SK-N-SH treated with all-trans-retinoic acid at 6 μM for 48 hours (cell line): ENCODE measurements at regions not wholly inside any gene's neighbourhood (a gene's known extent, or its start where the extent isn't known, plus 50 kb on each side); places are given as distances from the start of the nearest gene placed in this dataset.

Source experiments
- ATAC-seq: fragments of 200-7000 bp; cut with Tn5 transposase; 3 replicates; pipeline ENCODE4 v1.9.1; 2020; ENCODE audit warnings: mild to moderate bottlenecking, moderate library complexity
- ARNTL ChIP-seq: fragments of 450-650 bp; formaldehyde crosslinking; IDR thresholded peaks from 2 replicates; pipeline ENCODE4 v1.5.0; 2020; ENCODE audit warnings: low read depth, mild to moderate bottlenecking, moderate library complexity, borderline replicate concordance
- BACH2 ChIP-seq: fragments of 250-450 bp; sonication (Bioruptor Pico); IDR thresholded peaks from 2 replicates; pipeline ENCODE4 v1.9.0; 2021; ENCODE audit warnings: mild to moderate bottlenecking, borderline replicate concordance
- CREB5 ChIP-seq: fragments of 250-450 bp; sonication (Bioruptor Pico); IDR thresholded peaks from 2 replicates; pipeline ENCODE4 v1.5.1; 2020; ENCODE audit warnings: low read depth, mild to moderate bottlenecking, moderate library complexity
- CSDC2 ChIP-seq: fragments of 250-450 bp; sonication (Bioruptor Pico); IDR thresholded peaks from 2 replicates; pipeline ENCODE4 v1.5.0; 2020; ENCODE audit warnings: mild to moderate bottlenecking, moderate library complexity
- CSRNP3 ChIP-seq: fragments of 250-450 bp; sonication (Bioruptor Pico); IDR thresholded peaks from 2 replicates; pipeline ENCODE4 v1.5.1; 2021; ENCODE audit warnings: mild to moderate bottlenecking, moderate library complexity
- ESRRG ChIP-seq: fragments of 250-450 bp; sonication (Bioruptor Pico); IDR thresholded peaks from 2 replicates; pipeline ENCODE4 v1.6.1; 2021; ENCODE audit warnings: mild to moderate bottlenecking
- GLIS3 ChIP-seq: fragments of 250-450 bp; sonication (Bioruptor Pico); IDR thresholded peaks from 2 replicates; pipeline ENCODE4 v1.5.0; 2020; ENCODE audit warnings: mild to moderate bottlenecking, moderate library complexity
- ISL1 ChIP-seq: fragments of 250-450 bp; sonication (Bioruptor Pico); IDR thresholded peaks from 2 replicates; pipeline ENCODE4 v2.1.2; 2022; ENCODE audit warnings: mild to moderate bottlenecking, moderate library complexity
- OSR1 ChIP-seq: fragments of 250-450 bp; sonication (Bioruptor Pico); IDR thresholded peaks from 2 replicates; pipeline ENCODE4 v1.8.0; 2022; ENCODE audit warnings: moderate library complexity, mild to moderate bottlenecking, inconsistent platforms
- POU6F1 ChIP-seq: fragments of 250-450 bp; sonication (Bioruptor Pico); IDR thresholded peaks from 2 replicates; pipeline ENCODE4 v1.8.0; 2021; ENCODE audit warnings: low read depth, mild to moderate bottlenecking, moderate library complexity, borderline replicate concordance
- PPARA ChIP-seq: fragments of 250-450 bp; sonication (Bioruptor Pico); IDR thresholded peaks from 2 replicates; pipeline ENCODE4 v1.5.0; 2020; ENCODE audit warnings: mild to moderate bottlenecking, borderline replicate concordance
- RARB ChIP-seq: fragments of 250-450 bp; sonication (Bioruptor Pico); IDR thresholded peaks from 2 replicates; pipeline ENCODE4 v1.8.0; 2021; ENCODE audit warnings: mild to moderate bottlenecking, moderate library complexity
- SNAI2 ChIP-seq: fragments of 250-450 bp; sonication (Bioruptor Pico); IDR thresholded peaks from 2 replicates; pipeline ENCODE4 v1.5.0; 2020; ENCODE audit warnings: mild to moderate bottlenecking, moderate library complexity
- TCF4 ChIP-seq: fragments of 250-450 bp; sonication (Bioruptor Pico); IDR thresholded peaks from 2 replicates; pipeline ENCODE4 v1.8.0; 2021; ENCODE audit warnings: mild to moderate bottlenecking, moderate library complexity, borderline replicate concordance
- TOX ChIP-seq: fragments of 250-450 bp; sonication (Bioruptor Pico); IDR thresholded peaks from 2 replicates; pipeline ENCODE4 v1.8.0; 2021; ENCODE audit warnings: mild to moderate bottlenecking, moderate library complexity, borderline replicate concordance
- TSHZ2 ChIP-seq: fragments of 250-450 bp; sonication (Bioruptor Pico); IDR thresholded peaks from 2 replicates; pipeline ENCODE4 v1.5.0; 2020; ENCODE audit warnings: mild to moderate bottlenecking, moderate library complexity
- ZC3H10 ChIP-seq: fragments of 250-450 bp; sonication (Bioruptor Pico); IDR thresholded peaks from 2 replicates; pipeline ENCODE4 v1.5.1; 2021; ENCODE audit warnings: mild to moderate bottlenecking, moderate library complexity
- ZFP3 ChIP-seq: fragments of 250-450 bp; sonication (Bioruptor Pico); IDR thresholded peaks from 2 replicates; pipeline ENCODE4 v1.5.0; 2020; ENCODE audit warnings: mild to moderate bottlenecking, moderate library complexity
- ZFP30 ChIP-seq: fragments of 450-650 bp; formaldehyde crosslinking; IDR thresholded peaks from 2 replicates; pipeline ENCODE4 v1.5.0; 2022; ENCODE audit warnings: mild to moderate bottlenecking, moderate library complexity
- ZNF565 ChIP-seq: fragments of 450-650 bp; formaldehyde crosslinking; conservative IDR thresholded peaks from 2 replicates; pipeline ENCODE4 v1.5.0; 2020; ENCODE audit warnings: low read depth, mild to moderate bottlenecking, moderate library complexity
- ZNF70 ChIP-seq: fragments of 450-650 bp; formaldehyde crosslinking; IDR thresholded peaks from 2 replicates; pipeline ENCODE4 v1.5.0; 2020; ENCODE audit warnings: mild to moderate bottlenecking, moderate library complexity
- ZNF8 ChIP-seq: fragments of 450-650 bp; formaldehyde crosslinking; IDR thresholded peaks from 2 replicates; pipeline ENCODE4 v1.5.0; 2020; ENCODE audit warnings: mild to moderate bottlenecking, moderate library complexity

- ATAC-seq = no peak
- TF ChIP-seq OSR1 (no peak), ZFP3 (CRISPR knock-in tag) (no peak), RARB (CRISPR knock-in tag) (no peak), BACH2 (CRISPR knock-in tag) (no peak), TCF4 (no peak), ESRRG (no peak), ARNTL (CRISPR knock-in tag) (no peak), GLIS3 (no peak), ZC3H10 (CRISPR knock-in tag) (no peak), ZNF565 (CRISPR knock-in tag) (no peak), CREB5 (CRISPR knock-in tag) (no peak), TOX (CRISPR knock-in tag) (no peak), CSDC2 (CRISPR knock-in tag) (no peak), PPARA (no peak), TSHZ2 (CRISPR knock-in tag) (no peak), ZNF70 (CRISPR knock-in tag) (no peak), ZFP30 (CRISPR knock-in tag) (no peak), ZNF8 (no peak)
Measured at GRCh38 chr11:45094958-45095690, 51.3 kb upstream of the PRDM11 start.

GRCh38 chr11:45095691-45096010 lies 50.8 kb upstream of the PRDM11 start:
- TF ChIP-seq CSRNP3 (CRISPR knock-in tag) (no peak), TOX (CRISPR knock-in tag) (no peak), OSR1 (no peak), ESRRG (no peak), SNAI2 (CRISPR knock-in tag) (no peak), ISL1 (CRISPR knock-in tag) (no peak), TCF4 (no peak), RARB (CRISPR knock-in tag) (no peak), CREB5 (CRISPR knock-in tag) (no peak)
- ATAC-seq = no peak

GRCh38 chr11:45096636-45097035 lies 49.8 kb upstream of the PRDM11 start:
- ATAC-seq = no peak
- no peak for TF ChIP-seq TSHZ2 (CRISPR knock-in tag)
- TF ChIP-seq ZC3H10 (CRISPR knock-in tag) = no peak
- TF ChIP-seq POU6F1 (CRISPR knock-in tag) = no peak
- TF ChIP-seq ISL1 (CRISPR knock-in tag) = no peak
- TF ChIP-seq CSRNP3 (CRISPR knock-in tag) = no peak
- no peak for TF ChIP-seq SNAI2 (CRISPR knock-in tag)
- TF ChIP-seq ZNF70 (CRISPR knock-in tag) = no peak
- TF ChIP-seq, all 23 proteins: peak for 0
